IPS DF 6.9 (cell line): ENCODE measurements at regions not wholly inside any gene's neighbourhood (a gene's known extent, or its start where the extent isn't known, plus 50 kb on each side); places are given as distances from the start of the nearest gene placed in this dataset.
"Not testable (repeated sequence)": the region's sequence is repeated elsewhere in the genome, so short reads cannot be mapped to it uniquely, and the experiment has no call there.

Source experiments
- DNase-seq: peaks from one replicate; pipeline ENCODE4 v3.0.0-alpha.2; 2013; ENCODE audit warnings: low read depth, low spot score
- H3K27ac ChIP-seq: one replicate; pipeline ENCODE4 v1.5.1; 2013; ENCODE audit warnings: low read length, control low read depth
- H3K27me3 ChIP-seq: 2 replicates; pipeline ENCODE4 v1.6.1; 2013; ENCODE audit warnings: mild to moderate bottlenecking, low read length; ENCODE audit not compliant: control insufficient read depth, insufficient read depth
- H3K36me3 ChIP-seq: 2 replicates; pipeline ENCODE4 v1.6.1; 2013; ENCODE audit warnings: low read length; ENCODE audit not compliant: control insufficient read depth, insufficient read depth
- H3K4me1 ChIP-seq: 2 replicates; pipeline ENCODE4 v1.6.1; 2013; ENCODE audit warnings: low read length; ENCODE audit not compliant: control insufficient read depth, insufficient read depth
- H3K4me3 ChIP-seq: 2 replicates; pipeline ENCODE4 v1.5.1; 2013; ENCODE audit warnings: mild to moderate bottlenecking, low read length
- H3K9me3 ChIP-seq: 2 replicates; pipeline ENCODE4 v1.6.1; 2013; ENCODE audit warnings: low read length, inconsistent platforms; ENCODE audit not compliant: control insufficient read depth, insufficient read depth
- WGBS: extraction: QIAGEN DNeasy Blood & Tissue Kit; methylation state at CpG from one replicate; pipeline ENCODE4 v1.1.7; 2013; ENCODE audit warnings: mixed read lengths, missing lambda C conversion rate; ENCODE audit not compliant: insufficient read length, insufficient coverage; 5-methylcytosine and 5-hydroxymethylcytosine counted together

DNA sequence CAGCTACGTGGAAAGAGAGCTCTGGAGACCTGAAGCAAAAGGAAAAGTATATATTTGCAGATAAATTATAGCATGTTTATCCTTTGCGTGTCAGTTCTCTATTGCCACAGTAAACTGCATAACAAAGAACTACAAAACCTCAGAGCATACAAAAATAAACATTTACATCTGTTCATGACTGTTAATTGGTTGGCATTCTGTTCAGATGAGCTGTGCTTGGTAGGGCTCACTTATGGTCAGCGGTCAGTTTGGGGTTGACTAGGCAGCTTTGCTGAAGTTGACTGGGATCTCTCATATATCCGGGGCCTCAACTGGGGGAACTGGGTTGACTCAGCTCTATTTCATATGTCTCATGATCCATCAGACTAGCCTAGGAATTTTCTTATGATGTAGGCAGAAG, 257.7 kb downstream of the TLE1 start:
- H3K36me3 ChIP-seq, result no peaks in the 10 kb centered on the region
- H3K27me3 ChIP-seq, result no peaks in the 10 kb centered on the region
- H3K27ac ChIP-seq, result no peak overlapping the region
- H3K4me3 ChIP-seq, result no peak overlapping the region
- DNase-seq, result no peak
- no peaks in the 10 kb centered on the region for H3K4me1 ChIP-seq
- no peaks in the 10 kb centered on the region; the same call in 1 of the 2 replicates for H3K9me3 ChIP-seq
- no CpG with 5 or more reads among the region's 4 CpGs for WGBS

- no peak overlapping the region for H3K4me3 ChIP-seq
- no peaks in the 10 kb centered on the region for H3K4me1 ChIP-seq
- H3K27ac ChIP-seq, result no peak overlapping the region
- H3K27me3 ChIP-seq, result no peaks in the 10 kb centered on the region
- H3K36me3 ChIP-seq, result no peaks in the 10 kb centered on the region
- no CpG with 5 or more reads among the region's 1 CpG for WGBS
- H3K9me3 ChIP-seq, result no peaks in the 10 kb centered on the region; the same call in 1 of the 2 replicates
- DNase-seq, result no peak
These were observed 258.6 kb downstream of the TLE1 start for GRCh38 chr9:81430727-81431126.

- no peaks in the 10 kb centered on the region; the same call in 1 of the 2 replicates for H3K9me3 ChIP-seq
- WGBS, result no CpG with 5 or more reads among the region's 1 CpG
- H3K4me3 ChIP-seq, result no peak overlapping the region
- no peaks in the 10 kb centered on the region for H3K36me3 ChIP-seq
- no peaks in the 10 kb centered on the region for H3K27me3 ChIP-seq
- no peak overlapping the region for H3K27ac ChIP-seq
- no peaks in the 10 kb centered on the region for H3K4me1 ChIP-seq
- DNase-seq, result no peak
These were observed 261.5 kb downstream of the TLE1 start for GRCh38 chr9:81427870-81428269.

DNA sequence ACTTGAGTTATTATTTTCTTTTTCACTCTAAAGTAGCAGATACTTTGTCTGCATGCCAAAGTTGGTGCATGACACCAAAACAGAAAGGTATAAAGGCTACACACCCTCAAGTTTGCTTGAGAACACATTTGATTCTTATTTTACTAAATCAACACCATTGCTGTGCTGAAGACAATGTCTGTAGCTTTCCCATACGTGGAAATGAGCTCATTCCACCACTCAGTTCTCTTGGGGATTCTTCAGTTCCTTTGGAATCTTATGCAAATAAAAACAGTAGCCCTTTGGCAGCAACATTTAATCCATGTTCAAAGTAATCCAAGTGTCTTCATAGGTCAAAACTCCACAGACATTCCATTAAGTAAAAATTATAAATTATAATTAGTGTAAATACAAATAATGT, 264.9 kb downstream of the TLE1 start:
- no peaks in the 10 kb centered on the region for H3K4me1 ChIP-seq
- no peak overlapping the region for H3K27ac ChIP-seq
- DNase-seq, result no peak
- H3K36me3 ChIP-seq, result no peaks in the 10 kb centered on the region
- no peaks in the 10 kb centered on the region; the same call in 1 of the 2 replicates for H3K9me3 ChIP-seq
- no peak overlapping the region for H3K4me3 ChIP-seq
- WGBS, result no CpG with 5 or more reads among the region's 1 CpG
- no peaks in the 10 kb centered on the region for H3K27me3 ChIP-seq

DNA sequence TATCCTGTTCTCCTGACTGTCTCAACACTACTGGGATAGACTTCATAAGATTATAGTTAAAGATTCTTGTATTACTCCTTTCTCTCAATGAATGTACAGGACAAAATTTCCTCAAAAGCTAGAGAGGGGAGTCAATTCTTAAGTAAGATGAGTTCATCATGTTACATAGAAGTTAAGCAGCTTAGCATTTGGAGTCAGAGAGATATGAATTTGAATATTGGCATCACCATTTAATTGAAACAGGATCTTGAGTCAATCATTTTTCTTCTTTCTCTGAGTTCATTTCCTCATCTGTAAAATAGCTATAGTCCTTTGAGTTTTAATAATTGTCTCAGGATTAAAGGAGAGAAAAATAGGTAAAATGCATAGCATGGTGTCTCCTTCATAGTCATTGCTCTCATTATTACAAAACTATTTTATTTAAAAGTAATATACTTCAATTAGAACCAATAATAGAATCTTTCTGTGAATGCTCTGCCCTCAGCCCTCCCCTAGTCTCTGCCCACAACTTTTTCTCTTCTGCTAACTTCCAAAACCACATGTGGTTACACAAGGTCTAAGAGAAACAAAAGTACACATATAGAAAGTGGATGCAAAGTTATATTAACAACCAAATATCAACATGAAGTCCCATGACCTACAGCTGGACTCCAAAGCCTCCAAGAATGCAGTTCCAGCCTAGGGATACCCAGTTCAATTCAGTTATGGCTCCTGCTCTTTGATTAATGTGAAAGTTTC, 265.6 kb downstream of the TLE1 start:
- no peaks in the 10 kb centered on the region for H3K27me3 ChIP-seq
- no peaks in the 10 kb centered on the region for H3K36me3 ChIP-seq
- no peaks in the 10 kb centered on the region for H3K9me3 ChIP-seq
- DNase-seq, result no peak
- H3K4me1 ChIP-seq, result no peaks in the 10 kb centered on the region
- no peak overlapping the region for H3K4me3 ChIP-seq
- no peak overlapping the region for H3K27ac ChIP-seq

GRCh38 chr9:81421090-81421489, 268.3 kb downstream of the TLE1 start:
- DNase-seq, H3K4me3 ChIP-seq, H3K9me3 ChIP-seq, H3K27ac ChIP-seq, H3K27me3 ChIP-seq, H3K4me1 ChIP-seq, H3K36me3 ChIP-seq: not testable (repeated sequence)
- no CpG with 5 or more reads among the region's 3 CpGs for WGBS

- Histone ChIP-seq H3K27ac (no peak overlapping the region), H3K27me3 (no peaks in the 10 kb centered on the region), H3K4me3 (no peak overlapping the region), H3K36me3 (no peaks in the 10 kb centered on the region), H3K4me1 (no peaks in the 10 kb centered on the region), H3K9me3 (no peaks in the 10 kb centered on the region)
- no CpG with 5 or more reads among the region's 1 CpG for WGBS
- no peak for DNase-seq
These were observed 269.3 kb downstream of the TLE1 start for GRCh38 chr9:81420024-81420423.

- Histone ChIP-seq H3K27me3 (no peaks in the 10 kb centered on the region), H3K4me3 (no peak overlapping the region), H3K4me1 (no peaks in the 10 kb centered on the region), H3K9me3 (no peaks in the 10 kb centered on the region), H3K36me3 (no peaks in the 10 kb centered on the region), H3K27ac (no peak overlapping the region)
- no peak for DNase-seq
These were observed 271.4 kb downstream of the TLE1 start for GRCh38 chr9:81417941-81418340.

- no peak for DNase-seq
- Histone ChIP-seq H3K27ac (no peak overlapping the region), H3K4me1 (no peaks in the 10 kb centered on the region), H3K9me3 (no peaks in the 10 kb centered on the region), H3K4me3 (no peak overlapping the region), H3K36me3 (no peaks in the 10 kb centered on the region), H3K27me3 (no peaks in the 10 kb centered on the region)
- no CpG with 5 or more reads among the region's 2 CpGs for WGBS
These were observed 272.1 kb downstream of the TLE1 start for GRCh38 chr9:81417299-81417675.

DNA sequence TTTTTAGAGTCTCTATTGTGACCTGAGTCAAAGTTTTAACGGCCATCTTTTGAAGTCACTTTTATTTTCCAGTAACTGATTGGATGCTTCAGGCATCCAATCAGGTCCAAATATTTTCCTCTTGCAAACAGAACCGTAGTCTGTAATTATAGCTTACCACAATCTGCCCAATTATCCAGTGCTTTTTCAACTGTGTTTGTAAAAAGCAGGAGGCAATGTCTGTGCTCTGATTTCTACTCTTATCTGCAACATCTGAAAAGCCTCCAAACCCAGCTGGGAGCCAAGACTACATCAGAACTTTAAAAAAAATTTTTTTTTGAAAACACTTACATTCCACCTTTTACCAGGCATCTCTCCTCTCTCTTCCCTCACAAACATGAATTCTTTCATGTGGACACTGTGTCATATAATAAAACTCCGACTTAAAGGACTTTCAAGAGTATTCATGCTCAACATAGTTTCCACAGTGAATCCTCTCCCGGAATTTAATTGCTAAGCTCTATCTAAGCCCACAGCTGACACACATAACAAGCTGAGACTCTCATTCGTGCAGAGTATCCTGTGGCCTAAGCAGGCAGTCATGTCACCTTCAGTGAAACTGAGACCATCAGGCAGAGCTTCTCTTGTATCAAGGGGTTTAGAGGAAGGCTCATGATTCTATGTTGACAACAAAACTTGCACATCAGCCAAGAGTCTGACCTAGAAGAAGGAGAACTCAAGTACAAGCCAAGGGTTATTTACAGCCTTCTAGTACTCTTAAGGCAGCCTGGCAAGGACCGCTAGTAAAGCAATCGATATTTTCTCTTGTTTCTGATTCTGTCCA, 272.7 kb downstream of the TLE1 start:
- Histone ChIP-seq H3K4me1 (no peaks in the 10 kb centered on the region), H3K27ac (no peak overlapping the region), H3K4me3 (no peak overlapping the region), H3K9me3 (no peaks in the 10 kb centered on the region), H3K27me3 (no peaks in the 10 kb centered on the region), H3K36me3 (no peaks in the 10 kb centered on the region)
- no peak for DNase-seq
- WGBS, result no CpG with 5 or more reads among the region's 7 CpGs

DNA sequence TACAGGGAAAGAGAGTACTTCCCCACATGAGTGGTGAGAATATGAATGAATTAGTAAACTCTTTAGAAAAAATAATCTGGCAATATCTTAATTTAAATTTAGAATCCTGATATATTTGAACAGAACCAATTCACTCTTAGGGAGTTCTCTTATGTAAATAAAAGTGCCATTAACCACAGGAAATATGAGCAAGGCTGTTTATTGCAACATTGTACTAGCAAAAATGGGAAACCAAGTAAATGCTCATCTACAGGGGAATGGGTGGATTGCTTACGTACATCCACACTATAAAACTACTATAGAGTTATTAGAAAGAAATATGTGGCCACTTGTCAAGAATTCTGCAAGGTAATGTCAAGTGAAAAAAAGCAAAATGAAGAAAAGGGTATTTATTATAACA, 274.5 kb downstream of the TLE1 start:
- Histone ChIP-seq H3K36me3 (no peaks in the 10 kb centered on the region), H3K4me1 (no peaks in the 10 kb centered on the region), H3K27me3 (no peaks in the 10 kb centered on the region), H3K27ac (no peak overlapping the region), H3K4me3 (no peak overlapping the region), H3K9me3 (no peaks in the 10 kb centered on the region)
- WGBS, result no CpG with 5 or more reads among the region's 1 CpG
- DNase-seq, result no peak
